ENCODE measurements at regions not wholly inside any gene's neighbourhood (a gene's known extent, or its start where the extent isn't known, plus 50 kb on each side); places are given as distances from the start of the nearest gene placed in this dataset.

GRCh38 chr3:168824107-168824506, 728.4 kb upstream of the GOLIM4 start:
- TF ChIP-seq, protein P1, sequence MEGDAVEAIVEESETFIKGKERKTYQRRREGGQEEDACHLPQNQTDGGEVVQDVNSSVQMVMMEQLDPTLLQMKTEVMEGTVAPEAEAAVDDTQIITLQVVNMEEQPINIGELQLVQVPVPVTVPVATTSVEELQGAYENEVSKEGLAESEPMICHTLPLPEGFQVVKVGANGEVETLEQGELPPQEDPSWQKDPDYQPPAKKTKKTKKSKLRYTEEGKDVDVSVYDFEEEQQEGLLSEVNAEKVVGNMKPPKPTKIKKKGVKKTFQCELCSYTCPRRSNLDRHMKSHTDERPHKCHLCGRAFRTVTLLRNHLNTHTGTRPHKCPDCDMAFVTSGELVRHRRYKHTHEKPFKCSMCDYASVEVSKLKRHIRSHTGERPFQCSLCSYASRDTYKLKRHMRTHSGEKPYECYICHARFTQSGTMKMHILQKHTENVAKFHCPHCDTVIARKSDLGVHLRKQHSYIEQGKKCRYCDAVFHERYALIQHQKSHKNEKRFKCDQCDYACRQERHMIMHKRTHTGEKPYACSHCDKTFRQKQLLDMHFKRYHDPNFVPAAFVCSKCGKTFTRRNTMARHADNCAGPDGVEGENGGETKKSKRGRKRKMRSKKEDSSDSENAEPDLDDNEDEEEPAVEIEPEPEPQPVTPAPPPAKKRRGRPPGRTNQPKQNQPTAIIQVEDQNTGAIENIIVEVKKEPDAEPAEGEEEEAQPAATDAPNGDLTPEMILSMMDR (IDR thresholded peaks at IDR 0.05): no peak
- no peak for TF ChIP-seq POLR2A (IDR thresholded peaks at IDR 0.05)

All from thyroid gland (tissue), 4 donors.